Astrocyte of the spinal cord (primary cell): ENCODE measurements at regions not wholly inside any gene's neighbourhood (a gene's known extent, or its start where the extent isn't known, plus 50 kb on each side); places are given as distances from the start of the nearest gene placed in this dataset.

ENCODE experiments used
- DNase-seq: peaks from one replicate; pipeline ENCODE4 v3.0.0; 2011; ENCODE audit warnings: low read depth, low spot score
- H3K4me3 ChIP-seq: 2 replicates; pipeline ENCODE4 v1.5.1; 2011; ENCODE audit warnings: low read depth, mild to moderate bottlenecking, low read length, moderate library complexity
- in situ Hi-C: cut with HindIII; loops from 2 replicates; pipeline ENCODE4 v1.10.0; 2017; ENCODE audit warnings: low sequenced_read_pairs
- TF ChIP-seq, protein P1 (sequence below): IDR thresholded peaks from 2 replicates; pipeline ENCODE4 v1.5.1; 2012; ENCODE audit warnings: low read depth, mild to moderate bottlenecking, low read length, inconsistent platforms

DNA sequence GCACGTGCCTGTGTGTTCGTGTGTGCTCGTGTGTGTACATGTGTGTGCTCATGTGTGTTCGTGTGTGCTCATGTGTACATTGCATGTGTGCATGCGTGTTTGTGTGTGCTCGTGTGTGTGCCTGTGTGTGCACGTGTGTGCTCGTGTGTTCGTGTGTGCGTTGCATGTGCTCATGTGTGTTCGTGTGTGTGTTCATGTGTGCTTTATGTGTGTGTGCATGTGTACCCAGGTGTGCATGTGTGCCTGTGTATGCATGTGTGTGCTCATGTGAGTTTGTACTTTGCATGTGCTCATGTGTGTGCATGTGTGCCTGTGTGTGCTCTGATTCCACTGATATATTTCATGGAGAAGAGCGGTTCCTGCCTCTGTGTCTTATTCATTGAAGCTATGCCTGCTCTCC lies 265.5 kb downstream of the FOXL1 start:
- DNase-seq: no peak
- in situ Hi-C loops: no loop called here
- no peak overlapping the region for H3K4me3 ChIP-seq
- TF ChIP-seq, protein P1, sequence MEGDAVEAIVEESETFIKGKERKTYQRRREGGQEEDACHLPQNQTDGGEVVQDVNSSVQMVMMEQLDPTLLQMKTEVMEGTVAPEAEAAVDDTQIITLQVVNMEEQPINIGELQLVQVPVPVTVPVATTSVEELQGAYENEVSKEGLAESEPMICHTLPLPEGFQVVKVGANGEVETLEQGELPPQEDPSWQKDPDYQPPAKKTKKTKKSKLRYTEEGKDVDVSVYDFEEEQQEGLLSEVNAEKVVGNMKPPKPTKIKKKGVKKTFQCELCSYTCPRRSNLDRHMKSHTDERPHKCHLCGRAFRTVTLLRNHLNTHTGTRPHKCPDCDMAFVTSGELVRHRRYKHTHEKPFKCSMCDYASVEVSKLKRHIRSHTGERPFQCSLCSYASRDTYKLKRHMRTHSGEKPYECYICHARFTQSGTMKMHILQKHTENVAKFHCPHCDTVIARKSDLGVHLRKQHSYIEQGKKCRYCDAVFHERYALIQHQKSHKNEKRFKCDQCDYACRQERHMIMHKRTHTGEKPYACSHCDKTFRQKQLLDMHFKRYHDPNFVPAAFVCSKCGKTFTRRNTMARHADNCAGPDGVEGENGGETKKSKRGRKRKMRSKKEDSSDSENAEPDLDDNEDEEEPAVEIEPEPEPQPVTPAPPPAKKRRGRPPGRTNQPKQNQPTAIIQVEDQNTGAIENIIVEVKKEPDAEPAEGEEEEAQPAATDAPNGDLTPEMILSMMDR: no peak

DNA sequence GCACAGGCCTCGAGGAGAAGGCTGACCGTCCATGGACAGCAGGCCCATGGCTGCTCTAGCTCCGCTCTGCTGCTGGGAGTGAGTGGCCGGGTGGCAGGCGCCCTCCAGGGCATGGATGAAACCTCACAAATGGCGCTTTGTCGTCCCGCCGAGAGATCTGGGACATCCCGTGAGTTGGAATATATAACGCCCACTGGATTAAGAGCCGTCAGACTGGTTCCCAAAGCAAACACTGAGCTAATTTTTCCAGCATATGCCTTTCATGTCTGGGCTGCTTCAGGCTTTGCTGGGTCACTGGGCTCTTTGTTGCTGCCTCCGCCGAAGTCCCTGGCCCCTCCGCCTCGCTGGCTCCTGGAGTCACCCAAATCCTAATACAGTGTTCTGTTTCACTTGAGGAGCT lies 266.3 kb downstream of the FOXL1 start:
- in situ Hi-C loops: no loop called here
- TF ChIP-seq, protein P1: no peak
- H3K4me3 ChIP-seq: no peak overlapping the region
- DNase-seq: no peak

DNA sequence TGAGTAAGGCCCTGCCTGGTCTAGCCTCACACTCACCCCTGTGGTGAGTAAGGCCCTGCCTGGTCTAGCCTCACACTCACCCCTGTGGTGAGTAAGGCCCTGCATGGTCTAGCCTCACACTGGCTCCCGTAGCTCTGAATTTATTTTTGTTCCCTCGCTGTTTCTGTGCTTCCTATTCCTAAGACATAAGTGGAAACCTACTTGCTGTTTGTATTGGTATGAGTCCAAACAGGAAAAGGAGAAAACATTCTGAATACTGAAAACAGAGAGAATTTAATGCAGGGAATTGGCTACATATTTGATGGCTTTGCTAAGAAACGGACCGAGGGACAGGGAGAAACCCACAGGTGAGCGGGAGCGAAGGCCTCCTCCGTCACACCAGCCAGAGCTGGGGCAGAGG lies 267.8 kb downstream of the FOXL1 start:
- peak; percentile 50 for DNase-seq
- in situ Hi-C loops: no loop called here
- H3K4me3 ChIP-seq: no peak overlapping the region
- TF ChIP-seq, protein P1: no peak

DNA sequence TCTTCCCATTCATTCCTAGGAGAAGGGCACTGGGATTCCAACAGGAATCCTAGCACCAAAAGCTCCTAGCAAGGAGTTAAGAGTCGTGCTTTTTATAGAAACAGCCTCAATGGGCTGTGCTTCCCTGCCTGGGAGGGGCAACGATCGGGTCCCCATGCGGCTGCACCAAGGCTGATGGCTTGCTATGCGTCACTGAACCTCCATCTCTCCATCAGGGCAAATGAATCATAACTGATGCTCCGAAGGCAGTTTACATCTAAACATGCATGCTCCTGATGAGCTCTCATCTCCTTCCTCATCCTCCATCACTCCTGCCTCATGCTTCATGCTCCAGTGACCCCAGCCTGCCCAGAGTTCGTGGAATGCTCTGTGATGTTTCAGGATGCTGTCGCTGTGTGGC lies 270.5 kb downstream of the FOXL1 start:
- TF ChIP-seq, protein P1: no peak
- H3K4me3 ChIP-seq: no peak overlapping the region
- in situ Hi-C loops: no loop called here
- DNase-seq: no peak

DNA sequence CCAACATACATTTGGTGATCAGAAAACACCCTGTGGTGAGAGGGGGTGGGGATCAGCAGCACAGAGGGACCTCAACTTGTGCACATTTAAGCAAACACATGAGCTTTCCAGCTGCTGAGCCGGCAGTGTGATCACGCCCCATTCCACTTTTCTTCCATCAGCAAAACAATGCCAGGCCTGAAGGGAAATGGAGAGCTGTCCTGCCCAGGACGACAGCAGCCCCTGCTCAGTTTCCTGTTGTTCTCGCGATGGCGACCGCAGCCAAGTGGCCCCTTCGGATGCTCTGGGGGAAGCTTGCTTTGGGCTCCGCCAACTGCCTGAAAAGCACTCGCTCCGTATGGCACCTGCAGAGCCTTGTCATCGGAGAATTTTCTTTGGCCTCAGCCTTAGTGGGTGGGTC lies 272.3 kb downstream of the FOXL1 start:
- TF ChIP-seq, protein P1: no peak
- in situ Hi-C loops: no loop called here
- H3K4me3 ChIP-seq: no peak overlapping the region
- DNase-seq: no peak

DNA sequence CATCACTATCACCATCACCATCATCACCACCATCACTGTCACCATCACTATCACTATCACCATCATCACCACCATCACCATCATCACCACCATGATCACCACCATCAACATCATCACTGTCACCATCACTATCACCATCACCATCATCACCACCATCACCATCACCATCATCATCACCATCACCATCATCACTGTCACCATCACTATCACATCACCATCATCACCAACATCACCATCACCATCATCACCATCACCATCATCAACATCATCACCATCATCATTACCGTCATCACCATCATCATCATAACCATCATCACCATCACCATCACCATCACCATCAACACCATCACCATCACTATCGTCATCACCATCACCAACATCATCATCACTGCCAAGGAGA lies 273.8 kb downstream of the FOXL1 start:
- DNase-seq: no peak
- TF ChIP-seq, protein P1: no peak
- in situ Hi-C loops: no loop called here
- H3K4me3 ChIP-seq: no peak overlapping the region

DNA sequence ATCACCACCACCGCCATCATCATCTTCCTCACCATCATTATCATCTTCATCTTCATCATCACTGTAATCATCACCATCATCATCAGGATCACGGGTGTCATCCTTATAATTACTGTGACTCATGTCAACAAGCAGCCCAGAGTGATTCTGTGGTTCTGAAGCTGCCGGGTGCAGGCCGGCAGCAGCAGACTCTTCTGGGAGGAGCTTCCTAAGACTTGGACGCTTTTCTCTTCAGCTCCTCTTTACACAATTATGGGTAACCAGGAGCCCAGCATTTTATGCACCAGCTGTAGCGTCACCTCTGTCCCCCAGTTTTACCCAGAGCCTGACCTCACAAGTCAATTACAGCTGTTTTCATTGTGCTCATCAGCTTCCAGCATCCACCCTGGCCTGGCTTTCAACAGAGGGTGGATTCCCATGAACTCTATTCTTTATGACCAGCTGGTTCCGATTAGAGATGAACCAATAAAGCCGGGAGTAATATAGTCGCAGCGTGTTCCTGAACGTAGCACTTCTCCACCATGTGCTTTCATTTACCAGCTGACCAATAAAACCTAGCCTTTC lies 275.8 kb downstream of the FOXL1 start:
- in situ Hi-C loops: no loop called here
- TF ChIP-seq, protein P1: no peak
- peak; percentile 73 for DNase-seq

More for the DNA sequence above, 275.8 kb downstream of the FOXL1 start:
- no peak overlapping the region for H3K4me3 ChIP-seq
